Inflammatory macrophage treated with lipopolysaccharide for 1 hour (primary cell): ENCODE measurements at regions not wholly inside any gene's neighbourhood (a gene's known extent, or its start where the extent isn't known, plus 50 kb on each side); places are given as distances from the start of the nearest gene placed in this dataset.
"Not testable (repeated sequence)": the region's sequence is repeated elsewhere in the genome, so short reads cannot be mapped to it uniquely, and the experiment has no call there.

Source experiments
- DNase-seq, 2 donors: peaks; one replicate each; pipeline ENCODE4 v3.0.0-alpha.2; 2020 to 2022

DNA sequence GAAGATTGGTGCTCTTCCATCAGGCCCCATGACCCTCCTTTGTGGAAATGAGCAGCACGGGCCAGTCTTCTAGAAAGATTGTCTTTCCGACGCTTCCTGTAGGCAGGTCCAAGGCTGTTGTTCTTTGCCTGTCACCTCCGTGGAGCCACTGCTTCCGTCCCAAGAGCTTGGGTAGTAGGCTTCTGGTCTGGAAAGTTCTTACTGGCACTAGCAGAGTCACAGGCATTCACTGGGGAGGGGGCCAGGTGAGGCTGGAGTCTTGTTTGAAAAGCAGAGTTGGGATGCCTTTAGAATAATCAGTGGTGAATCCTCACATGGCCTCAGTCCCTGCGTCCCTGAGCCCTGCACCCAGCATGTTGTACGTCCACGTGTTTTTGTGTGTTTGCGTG, 76.2 kb upstream of the ADPGK start:
- no peak for DNase-seq

DNA sequence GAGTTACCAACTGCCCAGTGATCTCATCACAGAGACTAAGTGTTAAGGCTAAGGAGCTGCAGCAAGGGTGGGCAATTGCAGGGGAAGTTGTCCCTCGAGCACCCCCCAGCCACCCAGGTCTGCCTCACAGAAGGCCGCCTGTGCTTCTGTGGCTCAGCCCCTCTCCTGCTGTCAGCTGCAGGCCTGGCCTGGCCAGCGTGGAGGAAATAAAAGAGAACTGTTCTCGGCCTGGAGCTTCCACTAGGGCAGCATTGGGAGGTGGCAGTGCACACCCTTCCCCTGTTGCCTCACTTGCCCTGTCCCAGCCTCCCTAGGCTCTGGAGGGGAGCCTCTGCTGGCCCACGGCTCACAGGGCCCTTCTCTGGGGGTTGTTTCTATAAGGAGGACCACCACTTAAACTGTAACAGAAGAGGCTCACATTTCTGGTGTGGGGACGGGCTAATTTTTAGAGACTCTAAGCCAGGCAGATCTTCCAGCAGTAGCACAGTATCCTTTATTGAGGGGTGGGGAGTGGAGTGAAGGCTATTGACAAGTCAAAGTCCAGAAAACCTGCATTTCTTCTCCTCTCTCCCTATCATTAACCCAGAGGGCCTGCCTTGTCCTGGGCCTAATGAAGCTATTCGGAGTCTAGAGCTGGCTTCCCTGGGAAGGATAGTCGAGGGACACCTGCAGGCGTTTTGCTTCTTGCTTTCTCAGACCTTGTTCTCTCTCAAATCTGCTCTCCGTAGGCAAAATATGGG, 75.6 kb upstream of the ADPGK start:
- no peak for DNase-seq

DNA sequence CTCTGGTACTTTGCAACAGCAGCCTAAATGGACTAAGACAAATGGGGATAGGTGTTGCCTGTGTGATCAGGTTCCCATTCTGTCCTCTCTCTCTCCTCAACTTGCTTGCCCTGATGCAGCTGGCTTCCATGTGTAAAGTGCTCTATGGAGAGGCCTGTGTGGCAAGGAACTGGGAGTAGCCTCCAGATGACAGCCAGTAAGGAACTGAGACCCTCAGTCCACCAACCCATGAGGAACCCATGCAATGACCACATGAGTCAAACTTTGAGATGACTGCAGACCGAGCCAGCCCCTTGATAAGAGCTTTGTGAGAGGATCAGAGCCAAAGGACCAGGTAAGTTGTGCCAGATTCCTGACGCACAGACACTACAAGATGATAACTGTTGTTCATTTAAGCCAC, 74.6 kb upstream of the ADPGK start:
- no peak for DNase-seq

DNA sequence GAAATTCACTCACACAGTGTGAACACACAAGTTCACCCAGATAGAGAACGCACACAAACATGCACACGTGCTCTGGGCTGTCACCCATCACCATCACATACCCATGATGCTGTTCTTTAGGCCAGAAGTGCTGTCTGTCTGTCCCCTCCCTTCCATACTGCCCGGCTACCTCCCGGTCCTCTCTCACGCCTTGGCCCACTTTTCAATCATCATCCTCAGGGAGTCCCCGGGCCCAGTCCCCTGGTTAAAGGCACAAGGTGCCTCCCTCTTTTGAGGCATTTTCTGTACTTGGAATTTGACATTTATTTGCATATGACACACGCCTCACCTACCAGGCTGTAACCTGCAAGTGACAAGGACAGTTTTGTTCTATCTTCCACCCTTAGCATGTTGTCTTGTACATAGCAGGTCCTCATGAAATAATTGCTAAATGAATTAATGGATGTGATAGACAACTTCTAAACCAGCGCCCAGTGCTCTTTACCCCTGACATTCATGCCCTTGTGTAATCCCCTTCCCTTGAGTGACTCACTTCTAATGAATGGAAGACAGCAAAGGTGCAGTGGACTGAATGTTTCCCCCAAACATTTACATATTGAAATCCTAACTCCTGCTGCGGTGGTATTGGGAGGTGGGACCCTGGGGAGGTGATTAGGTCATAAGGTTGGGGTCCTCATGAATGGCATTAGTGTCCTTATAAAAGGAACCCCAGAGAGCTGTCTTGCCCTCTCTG, 73.9 kb upstream of the ADPGK start:
- DNase-seq, result no peak

DNA sequence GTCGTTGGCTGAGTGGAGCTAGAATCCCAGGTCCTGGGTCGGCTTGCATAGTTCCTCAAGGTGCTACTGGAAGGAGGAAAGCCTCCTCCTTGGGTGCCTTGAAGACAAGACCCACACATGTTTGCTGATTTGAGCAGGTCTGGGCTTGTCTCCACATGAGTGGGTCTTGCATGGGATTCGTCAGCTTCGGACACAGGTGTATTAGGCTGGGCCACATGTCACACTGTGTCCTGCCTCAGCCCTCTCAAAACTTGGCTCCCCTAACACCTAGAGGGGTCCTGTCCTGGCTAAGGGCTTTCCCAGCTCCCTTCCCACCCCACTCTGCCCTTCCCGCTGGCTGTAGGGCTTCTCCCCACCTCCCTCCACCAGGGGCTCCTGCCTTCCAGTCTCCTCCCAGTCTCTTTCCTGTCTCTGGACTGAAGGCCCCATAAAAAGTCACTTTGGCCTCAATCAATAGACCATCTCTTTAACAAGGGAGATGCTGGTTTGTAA, 73.0 kb upstream of the ADPGK start:
- no peak for DNase-seq

DNA sequence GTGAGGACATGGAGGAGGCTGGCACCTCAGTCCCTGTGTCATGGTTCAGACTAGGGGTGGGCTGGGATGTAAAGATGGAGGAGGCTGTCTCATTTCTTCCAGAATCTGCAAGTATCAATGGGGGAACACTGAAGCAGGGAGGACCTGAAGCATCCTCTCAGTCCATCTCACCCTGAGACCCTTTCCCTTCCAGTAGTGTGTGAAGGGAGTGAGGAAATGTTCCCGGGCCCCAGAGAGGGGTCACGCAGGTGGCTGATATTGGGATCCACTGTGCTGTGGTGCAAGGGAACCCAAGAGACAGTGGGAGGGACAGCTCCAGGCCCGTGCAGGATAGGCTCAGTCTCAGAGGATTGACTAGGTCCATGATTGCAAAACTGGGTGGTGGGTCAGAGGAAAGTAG, 72.2 kb upstream of the ADPGK start:
- no peak for DNase-seq

DNA sequence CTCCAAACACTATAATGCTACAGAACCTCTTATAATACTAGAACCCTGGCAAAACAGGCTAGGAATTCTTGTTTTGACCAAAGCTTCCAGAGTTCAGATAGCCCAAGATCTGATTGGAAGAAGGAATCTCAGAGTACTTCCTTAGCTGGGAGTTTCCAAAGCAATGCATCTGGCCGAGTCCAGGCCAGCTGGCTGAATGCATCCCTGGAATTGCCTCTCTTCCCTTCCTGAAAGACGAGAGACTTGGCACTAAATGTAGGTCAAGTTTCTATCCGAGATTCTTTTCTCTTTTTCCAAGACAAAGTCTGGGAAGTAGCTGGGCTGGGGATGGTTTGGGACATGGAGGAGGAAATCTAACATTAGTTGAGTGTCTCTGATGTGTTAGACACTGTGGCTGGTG, 68.7 kb upstream of the ADPGK start:
- no peak for DNase-seq

DNA sequence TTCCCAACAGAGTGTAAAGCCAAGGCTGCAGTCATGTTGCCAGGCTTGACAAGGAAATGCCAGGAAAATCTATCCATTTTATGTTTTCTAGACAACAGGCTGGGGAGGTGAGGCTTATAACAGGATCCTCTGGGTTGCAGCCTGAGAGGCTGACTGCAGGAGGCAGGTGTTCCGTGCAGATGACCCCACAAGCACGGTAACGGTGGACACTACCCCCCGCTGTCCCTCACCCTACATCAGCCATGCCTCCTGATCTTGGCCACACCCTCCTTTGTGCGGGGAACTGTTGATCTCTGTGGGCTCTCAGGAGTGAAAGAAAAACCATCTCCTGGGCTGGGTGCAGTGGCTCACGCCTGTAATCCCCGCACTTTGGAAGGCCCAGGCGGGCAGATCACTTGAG, 68.0 kb upstream of the ADPGK start:
- DNase-seq, result no peak

DNA sequence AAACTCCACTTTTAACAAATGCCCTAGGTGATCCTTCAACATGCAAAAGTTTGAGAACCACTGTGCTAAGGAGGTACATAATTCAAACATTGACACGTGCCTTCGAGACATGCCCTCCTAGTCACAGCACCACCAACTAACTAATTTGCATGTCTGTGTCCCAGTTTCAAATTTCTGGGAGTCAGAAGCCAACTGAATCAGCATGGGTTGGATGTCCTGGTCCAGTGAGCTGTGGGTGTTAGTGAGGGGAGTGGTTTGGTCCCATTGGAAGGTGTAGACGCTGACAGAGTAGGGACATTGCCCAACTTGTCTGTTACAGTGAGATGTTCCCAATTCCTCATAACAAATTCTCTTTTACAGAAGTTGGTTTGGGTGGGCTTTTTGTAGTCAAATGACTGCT, 67.3 kb upstream of the ADPGK start:
- DNase-seq, result no peak

DNA sequence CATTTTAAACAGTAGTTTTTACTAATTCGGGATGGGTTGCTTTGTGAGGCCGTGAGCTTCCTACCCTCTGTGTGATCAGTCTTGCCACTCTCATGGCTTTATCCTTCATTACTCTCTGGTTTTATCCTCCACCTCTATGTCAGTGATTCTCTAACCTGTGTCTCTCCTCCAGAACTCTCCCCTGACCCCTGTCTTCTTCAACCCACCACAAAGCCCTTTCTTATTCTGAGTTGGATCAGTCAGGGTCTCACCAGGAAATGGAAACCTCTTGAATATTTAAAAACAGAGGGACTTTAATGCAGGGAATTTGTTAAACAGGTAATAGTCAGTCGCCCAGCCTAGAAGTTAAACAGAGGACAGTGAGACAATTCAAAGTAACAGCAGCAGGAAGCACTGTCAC, 64.2 kb upstream of the ADPGK start:
- DNase-seq, result no peak

DNA sequence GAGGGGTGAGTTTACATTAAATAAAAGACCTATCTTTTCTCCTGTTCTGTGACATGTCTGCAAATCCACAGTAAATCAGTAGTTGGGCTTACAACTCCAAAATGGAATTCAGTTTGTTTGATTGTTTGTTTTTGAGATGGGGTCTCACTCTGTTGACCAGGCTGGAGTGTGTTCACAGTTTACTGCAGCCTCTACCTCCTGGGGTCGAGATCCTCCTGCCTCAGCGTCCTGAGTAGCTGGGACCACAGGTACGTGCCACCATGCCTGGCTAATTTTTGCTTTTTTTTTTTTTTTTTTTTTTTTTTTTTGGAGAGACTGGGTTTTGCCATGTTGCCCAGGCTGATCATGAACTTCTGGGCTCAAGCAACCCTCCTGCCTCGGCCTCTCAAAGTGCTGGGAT, 63.5 kb upstream of the ADPGK start:
- no peak for DNase-seq

DNA sequence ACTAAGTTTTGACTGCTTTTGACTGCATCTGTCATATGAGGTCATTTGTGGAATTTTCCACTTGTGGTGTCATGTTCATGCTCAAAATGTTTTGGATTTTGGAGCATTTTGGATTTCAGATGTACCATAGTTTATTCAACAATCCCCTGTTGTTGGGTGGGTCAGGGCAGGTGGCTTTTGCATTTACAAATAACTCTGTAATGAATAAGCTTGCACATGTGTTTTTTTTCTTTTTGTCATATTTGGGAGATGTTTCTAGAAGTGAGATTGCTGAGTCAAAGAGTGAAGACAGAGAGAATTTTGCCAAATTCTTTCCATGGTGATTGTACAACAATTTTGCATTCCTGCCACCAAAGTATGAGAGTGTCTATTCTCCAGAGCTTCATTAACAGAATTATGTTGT, 62.4 kb upstream of the ADPGK start:
- no peak for DNase-seq

DNA sequence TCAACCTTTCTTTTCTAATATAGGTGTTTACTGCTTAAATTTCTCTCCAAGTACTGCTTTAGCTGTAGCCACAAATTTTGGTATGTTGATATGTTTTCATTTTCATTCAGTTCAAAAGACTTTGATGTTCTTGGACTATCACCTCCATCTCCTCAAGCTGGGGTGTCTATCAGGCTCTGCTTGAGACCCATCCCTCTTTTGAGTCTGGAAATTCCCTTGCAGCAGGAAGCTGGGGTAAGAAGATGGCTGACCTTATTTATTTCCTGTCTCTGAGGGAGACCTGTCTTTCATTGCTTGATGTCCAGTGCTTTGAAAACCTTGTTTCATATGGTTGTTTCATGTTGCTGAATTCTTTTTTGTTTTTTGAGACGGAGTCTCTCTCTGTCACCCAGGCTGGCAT, 60.5 kb upstream of the ADPGK start:
- DNase-seq, result no peak

DNA sequence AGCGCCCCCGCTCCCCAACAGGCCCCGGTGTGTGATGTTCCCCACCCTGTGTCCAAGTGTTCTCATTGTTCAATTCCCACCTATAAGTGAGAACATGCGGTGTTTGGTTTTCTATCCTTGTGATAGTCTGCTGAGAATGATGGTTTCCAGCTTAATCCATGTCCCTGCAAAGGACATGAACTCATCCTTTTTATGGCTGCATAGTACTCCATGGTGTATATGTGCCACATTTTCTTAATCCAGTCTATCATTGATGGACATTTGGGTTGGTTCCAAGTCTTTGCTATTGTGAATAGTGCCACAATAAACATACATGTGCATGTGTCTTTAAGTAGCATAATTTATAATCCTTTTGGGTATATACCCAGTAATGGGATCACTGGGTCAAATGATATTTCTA, 59.8 kb upstream of the ADPGK start:
- DNase-seq, result not testable (repeated sequence)

DNA sequence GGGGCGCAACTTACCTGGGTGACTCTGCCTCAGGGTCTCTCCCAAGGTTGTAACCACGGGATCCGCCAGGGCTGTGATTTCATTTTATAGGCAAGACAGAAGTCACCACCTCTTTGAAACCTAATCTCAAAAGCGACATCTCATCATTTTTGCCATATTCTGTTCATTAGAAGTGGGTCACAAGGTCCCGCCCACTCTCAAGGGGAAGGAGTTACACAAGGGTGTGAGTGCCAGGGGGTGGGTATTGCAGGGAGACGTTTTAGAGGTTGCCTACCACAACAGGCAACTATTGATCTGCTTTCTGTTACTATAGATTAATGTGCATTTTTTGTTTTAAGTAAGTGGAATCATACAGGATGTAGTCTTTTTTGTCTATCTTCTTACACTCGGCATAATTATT, 56.6 kb upstream of the ADPGK start:
- DNase-seq, result peak in 1 of 2 donors; percentile 21

DNA sequence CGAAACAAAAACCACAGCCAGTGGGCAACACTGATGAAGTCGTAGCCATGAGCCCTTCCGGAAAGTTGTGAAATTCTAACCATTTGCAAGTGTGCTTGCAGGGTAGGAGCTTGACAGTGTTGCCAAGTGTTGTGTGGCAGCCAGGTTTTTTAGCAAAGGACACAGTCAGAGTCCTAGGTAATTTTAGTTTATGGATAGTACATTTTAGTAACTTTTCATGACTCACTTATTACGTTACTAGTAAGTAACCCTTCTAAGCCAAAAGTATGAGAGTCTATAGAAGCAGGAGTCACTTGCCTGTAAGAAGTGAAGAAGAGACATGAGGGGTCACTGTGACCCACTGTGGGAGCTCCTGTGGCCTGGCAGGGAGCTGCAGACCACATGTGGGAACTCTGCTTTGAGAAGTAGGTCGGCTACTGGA, 54.8 kb upstream of the ADPGK start:
- DNase-seq, result peak; percentile 49 to 55

DNA sequence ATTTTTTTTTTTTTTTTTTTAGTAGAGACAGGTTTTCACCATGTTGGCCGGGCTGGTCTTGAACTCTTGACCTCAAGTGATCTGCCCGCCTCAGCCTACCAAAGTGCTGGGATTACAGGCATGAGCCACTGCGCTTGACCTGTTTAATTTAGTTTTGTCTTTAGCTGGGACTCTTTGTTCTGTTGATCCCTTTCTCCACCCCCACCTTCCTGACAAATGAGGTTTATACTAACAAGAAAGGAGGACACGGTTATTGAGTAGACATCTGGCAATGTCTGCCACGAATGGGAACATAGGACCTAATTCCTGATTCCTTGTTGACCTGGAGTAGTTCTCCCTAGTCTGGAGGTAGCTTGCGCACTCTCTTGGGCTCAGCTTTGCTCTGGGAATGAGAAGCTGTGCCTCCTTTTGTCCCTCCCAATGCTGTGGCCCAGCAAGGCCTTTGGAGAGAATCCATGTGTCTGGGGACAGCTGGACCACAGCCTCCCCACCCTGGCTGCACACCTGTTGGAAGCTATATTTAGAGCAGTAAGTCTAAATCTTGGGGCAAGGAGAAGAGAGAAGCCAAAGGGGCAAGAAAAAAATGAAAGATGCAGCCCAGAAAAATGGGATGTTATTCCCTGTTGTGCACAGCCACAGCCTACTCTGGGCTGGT, 53.2 kb upstream of the ADPGK start:
- no peak for DNase-seq

DNA sequence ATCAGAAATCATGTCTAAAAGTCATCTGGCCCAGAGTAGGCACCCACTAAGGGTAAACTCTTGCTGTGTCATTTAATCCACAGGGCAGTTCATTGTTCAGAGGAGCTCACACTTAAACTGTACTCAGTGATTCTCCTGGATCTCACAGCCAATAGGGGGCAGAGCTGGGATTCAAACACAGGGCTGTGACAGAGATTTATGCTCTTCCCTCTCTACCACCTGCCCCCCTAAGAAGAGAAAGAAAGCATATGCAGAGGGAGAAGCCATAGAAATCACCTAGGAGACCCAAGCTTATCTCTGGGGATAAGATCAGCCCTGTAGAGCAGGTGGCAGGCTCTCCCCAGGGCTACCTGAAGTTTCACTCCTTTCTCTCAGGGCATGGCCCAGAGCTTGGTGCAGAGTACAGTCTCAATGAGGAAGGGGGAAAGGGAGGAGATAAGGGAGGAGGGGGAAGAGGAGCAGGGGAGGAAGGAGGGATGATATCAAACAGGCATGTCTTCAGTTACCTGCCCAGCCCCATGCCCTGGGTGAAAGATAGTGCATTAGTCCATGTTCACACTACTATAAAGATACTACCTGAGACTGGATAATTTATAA, 51.8 kb upstream of the ADPGK start:
- no peak for DNase-seq

DNA sequence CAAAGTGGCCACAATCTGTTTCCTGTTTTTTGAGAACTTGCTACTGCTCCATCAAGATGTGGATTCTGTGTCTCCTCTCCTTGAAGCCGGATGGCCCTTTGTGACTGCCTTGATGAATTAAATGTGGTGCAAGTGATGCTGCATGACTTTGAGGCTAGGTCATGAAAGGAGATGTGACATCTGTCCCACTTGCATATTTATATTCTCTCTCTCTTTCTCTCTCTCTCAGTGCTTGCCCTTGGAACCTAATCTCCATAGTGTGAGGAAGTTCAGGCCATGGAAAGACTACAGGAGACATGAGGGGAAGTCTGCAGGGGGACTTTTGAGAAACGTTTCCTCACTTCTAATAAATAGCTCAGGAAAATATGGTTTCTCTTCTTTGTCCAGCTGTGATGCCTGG, 50.0 kb upstream of the ADPGK start:
- no peak for DNase-seq
